ENCODE measurements at regions not wholly inside any gene's neighbourhood (a gene's known extent, or its start where the extent isn't known, plus 50 kb on each side); places are given as distances from the start of the nearest gene placed in this dataset.

DNA sequence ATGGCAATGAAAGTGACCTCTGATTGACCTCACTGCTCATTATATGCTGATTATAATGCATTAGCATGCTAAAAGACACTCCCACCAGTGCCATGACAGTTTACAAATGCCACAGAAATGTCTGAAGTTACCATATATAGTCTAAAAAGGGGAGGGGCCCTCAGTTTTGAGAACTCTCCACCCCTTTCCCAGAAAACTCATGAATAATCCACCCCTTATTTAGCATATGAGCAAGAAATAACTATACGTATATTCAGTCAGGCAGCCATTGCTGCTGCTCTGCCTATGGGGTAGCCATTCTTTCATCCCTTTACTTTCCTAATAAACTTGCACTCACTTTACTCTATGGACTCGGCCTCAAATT is 163.1 kb downstream of the ESM1 start:
- DNase-seq (ENCODE audit: low read depth), result no peak
- TF ChIP-seq, protein P1, sequence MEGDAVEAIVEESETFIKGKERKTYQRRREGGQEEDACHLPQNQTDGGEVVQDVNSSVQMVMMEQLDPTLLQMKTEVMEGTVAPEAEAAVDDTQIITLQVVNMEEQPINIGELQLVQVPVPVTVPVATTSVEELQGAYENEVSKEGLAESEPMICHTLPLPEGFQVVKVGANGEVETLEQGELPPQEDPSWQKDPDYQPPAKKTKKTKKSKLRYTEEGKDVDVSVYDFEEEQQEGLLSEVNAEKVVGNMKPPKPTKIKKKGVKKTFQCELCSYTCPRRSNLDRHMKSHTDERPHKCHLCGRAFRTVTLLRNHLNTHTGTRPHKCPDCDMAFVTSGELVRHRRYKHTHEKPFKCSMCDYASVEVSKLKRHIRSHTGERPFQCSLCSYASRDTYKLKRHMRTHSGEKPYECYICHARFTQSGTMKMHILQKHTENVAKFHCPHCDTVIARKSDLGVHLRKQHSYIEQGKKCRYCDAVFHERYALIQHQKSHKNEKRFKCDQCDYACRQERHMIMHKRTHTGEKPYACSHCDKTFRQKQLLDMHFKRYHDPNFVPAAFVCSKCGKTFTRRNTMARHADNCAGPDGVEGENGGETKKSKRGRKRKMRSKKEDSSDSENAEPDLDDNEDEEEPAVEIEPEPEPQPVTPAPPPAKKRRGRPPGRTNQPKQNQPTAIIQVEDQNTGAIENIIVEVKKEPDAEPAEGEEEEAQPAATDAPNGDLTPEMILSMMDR (conservative IDR thresholded peaks at IDR 0.05; ENCODE audit: low read depth, low read length), result no peak
- H3K4me3 ChIP-seq (ENCODE audit: low read length), result no peak overlapping the region

DNA sequence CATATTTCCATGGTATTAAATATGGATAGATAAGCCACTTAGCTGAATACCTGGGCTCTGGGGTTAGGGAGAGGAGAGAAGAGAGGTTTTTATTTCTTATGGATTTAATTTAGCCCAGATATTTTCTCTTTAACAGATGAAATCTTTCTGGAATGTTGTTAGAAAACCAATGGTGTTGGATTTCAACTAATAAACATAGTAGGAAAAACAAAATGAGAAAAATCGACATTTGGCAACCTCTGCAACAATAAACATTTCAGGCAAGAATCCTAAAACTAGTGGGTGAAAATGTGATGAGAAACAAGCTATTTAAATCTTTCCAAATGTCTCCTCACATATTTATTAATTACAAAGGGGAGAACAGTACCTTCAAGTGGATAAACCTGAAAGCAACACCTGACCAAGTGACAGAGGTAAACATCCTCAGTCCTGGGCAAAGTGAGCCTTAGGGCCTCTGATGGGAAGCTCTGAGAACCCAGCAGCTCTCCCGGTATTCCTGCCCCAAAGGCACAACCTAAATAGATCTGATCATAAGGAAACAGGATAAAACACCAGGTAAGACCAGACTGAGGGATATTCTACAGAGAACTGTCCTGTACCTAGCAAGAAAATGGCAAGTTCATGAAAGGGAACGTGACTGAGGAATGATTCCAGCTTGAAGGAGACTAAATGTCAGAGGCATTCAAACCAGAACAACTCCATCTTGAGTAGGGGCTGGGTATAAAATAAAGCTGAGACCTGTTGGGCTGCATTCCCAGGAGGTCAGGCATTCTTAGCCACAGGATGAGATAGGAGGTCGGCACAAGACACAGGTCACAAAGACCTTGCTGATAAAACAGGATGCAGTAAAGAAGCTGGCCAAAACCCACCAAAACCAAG is 163.7 kb downstream of the ESM1 start:
- TF ChIP-seq, protein P1 (conservative IDR thresholded peaks at IDR 0.05; ENCODE audit: low read depth, low read length), result no peak
- DNase-seq (ENCODE audit: low read depth), result no peak
- H3K4me3 ChIP-seq (ENCODE audit: low read length), result no peak overlapping the region

DNA sequence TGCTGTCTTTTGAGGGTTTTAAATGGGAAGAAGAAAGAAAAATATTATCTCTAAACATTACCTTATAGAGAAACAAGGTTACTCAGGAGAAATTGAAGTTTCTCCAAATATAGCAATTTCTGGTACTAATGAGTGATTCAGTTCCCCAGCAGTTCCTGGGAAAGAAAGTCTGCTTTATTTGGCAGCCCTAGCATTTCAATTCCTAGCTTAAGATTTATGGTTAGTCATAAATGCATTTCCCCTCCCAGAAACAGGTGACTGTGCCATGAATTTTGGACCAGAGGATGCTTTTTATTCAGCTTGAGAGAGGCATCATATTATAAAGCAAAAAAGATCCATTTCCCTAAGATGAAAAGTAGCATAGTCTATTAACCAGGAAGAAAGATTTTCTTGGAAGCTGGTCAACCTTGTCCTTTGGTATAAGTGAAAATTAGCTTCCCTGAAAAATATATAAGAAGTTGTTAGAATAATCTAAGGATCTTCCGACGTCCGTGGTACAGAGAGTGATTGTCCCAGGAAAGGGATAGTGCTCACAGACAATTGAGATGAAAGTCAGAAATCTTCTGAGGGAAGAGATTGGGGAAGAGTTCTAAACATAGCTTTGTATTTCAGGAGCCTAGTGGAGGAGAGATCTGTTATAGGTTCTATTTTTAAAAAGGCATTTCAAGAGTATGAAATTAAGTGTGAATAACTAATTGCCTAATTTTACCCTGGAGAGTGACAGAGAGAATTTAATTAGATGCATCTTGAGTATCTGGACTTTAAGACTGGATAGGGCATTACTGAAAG is 164.9 kb downstream of the ESM1 start:
- no peak for DNase-seq (ENCODE audit: low read depth)
- TF ChIP-seq, protein P1 (conservative IDR thresholded peaks at IDR 0.05; ENCODE audit: low read depth, low read length), result no peak
- H3K4me3 ChIP-seq (ENCODE audit: low read length), result no peak overlapping the region

DNA sequence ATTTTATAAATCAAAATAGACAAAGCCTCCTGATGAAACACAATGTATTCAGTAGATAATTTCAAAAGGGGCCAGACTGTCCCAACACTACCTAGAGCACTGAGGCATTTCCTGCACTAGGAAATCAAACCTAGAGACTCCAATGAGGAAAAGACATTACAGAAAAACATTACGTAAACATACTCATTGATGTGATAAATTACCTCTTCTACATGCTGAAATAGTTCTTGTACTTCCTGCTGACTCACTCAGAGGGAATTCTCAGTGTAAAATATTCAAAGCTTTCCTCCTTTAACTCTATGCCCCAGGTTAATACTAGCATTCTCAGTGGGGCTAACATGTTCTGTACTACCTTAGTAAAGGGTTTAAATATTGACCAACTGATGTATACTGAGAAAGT is 178.0 kb downstream of the ESM1 start:
- TF ChIP-seq, protein P1 (conservative IDR thresholded peaks at IDR 0.05; ENCODE audit: low read depth, low read length), result no peak
- peak; percentile 21 for DNase-seq (ENCODE audit: low read depth)
- H3K4me3 ChIP-seq (ENCODE audit: low read length), result no peak overlapping the region

DNA sequence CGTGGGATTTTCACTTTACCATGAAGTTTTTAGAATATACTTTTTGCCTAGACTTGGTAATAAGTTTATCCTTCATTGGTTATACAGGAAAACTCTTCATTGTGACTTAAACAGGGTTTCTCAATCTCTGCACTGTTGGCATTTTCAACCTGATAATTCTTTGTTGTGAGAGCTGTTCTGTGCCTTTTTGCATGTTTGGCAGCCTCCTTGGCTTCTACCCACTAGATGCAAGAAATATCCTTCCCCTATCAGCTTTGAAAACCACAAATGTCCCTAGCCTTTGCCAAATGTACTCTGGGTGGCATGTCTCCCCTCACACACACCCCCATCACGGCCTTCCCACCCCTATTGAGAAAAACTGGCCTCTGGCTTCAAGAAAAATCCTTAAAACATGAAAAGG is 180.9 kb downstream of the ESM1 start:
- TF ChIP-seq, protein P1 (conservative IDR thresholded peaks at IDR 0.05; ENCODE audit: low read depth, low read length), result no peak
- DNase-seq (ENCODE audit: low read depth), result no peak
- H3K4me3 ChIP-seq (ENCODE audit: low read length), result no peak overlapping the region

DNA sequence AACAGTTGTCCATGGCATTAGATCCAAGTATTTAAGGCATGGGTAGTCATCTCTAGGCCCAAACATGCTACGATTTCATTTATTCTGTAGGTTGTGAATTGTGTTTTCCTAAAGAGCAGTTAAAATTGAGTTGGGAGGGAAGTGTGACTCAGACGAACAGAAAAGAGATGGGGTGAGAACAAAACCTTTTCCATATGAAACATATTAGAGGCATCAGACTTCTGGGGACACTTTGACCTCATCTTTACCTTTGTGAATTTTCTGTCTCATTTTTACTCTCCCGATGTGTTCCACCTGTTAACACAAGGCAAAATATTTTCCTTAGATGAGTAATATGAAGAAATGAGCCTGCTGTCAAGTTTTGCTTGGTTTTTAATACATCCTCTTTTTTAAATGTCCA is 181.3 kb downstream of the ESM1 start:
- TF ChIP-seq, protein P1 (conservative IDR thresholded peaks at IDR 0.05; ENCODE audit: low read depth, low read length), result no peak
- H3K4me3 ChIP-seq (ENCODE audit: low read length), result no peak overlapping the region
- DNase-seq (ENCODE audit: low read depth), result no peak

Measured in retinal pigment epithelial cell (primary cell).